ENCODE measurements at regions not wholly inside any gene's neighbourhood (a gene's known extent, or its start where the extent isn't known, plus 50 kb on each side); places are given as distances from the start of the nearest gene placed in this dataset.

DNA sequence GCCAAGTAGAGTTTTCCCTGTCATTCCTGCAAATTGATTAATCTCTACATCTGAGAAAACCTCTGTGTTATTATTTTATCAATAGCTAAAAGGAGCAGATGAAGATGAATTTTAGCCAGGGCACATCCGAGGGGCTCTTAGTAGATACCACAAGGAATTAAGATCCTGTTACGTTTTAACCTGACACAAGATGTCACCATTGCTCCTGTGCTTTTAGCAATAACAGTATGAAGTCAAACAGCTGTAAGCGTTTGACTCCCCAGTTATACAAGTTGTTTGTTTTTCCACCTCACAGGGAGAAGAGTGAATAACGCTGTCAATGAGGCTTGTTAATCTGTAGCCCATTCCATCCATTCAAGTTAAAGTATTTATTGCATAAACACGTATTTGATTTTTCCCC, 76.0 kb upstream of the AP1S2 start:
- peaks cover 4% of the 10 kb centered on the region; the same call in 1 of the 2 replicates for H3K27me3 ChIP-seq (ENCODE audit: control insufficient read depth, insufficient read depth, low read length)
- no peaks in the 10 kb centered on the region for H3K9me1 ChIP-seq (ENCODE audit: insufficient read depth, low read length)
- H4K5ac ChIP-seq (ENCODE audit: low read depth, low read length) = no peak overlapping the region
- in situ Hi-C loops (cut with MboI; ENCODE audit: low sequenced_read_pairs) (no loop called here), dilution Hi-C loops (cut with HindIII; ENCODE audit: low sequenced_read_pairs, unreplicated experiment) (no loop called here), intact Hi-C loops (cut with micrococcal nuclease) (loop anchor here (1.0 to 5.0 kb wide), 4 partner anchors 192 to 734 kb away; partner anchors contain the start of gene GRPR)
- H3K18ac ChIP-seq (ENCODE audit: low read depth, low read length) = no peak overlapping the region
- H3K56ac ChIP-seq (ENCODE audit: extremely low read depth, insufficient read depth, low read length) = no peak overlapping the region
- no peak overlapping the region for H2AK9ac ChIP-seq (replicated peaks; ENCODE audit: low read depth, low read length, poor library complexity)
- no peak overlapping the region for H4K8ac ChIP-seq (ENCODE audit: low read depth in 2 of 2, low read length in 2 of 2)
- H2BK20ac ChIP-seq (ENCODE audit: low read depth, low read length) = no peak overlapping the region
- POLR2A ChIA-PET (ENCODE audit: unreplicated experiment) = interaction anchor here (0.6 kb wide), 1 partner anchor 678 kb away, joined by 3 read pairs; no protein-coding TSS in a partner anchor
- H3K14ac ChIP-seq (replicated peaks; ENCODE audit: low read depth, low read length) = no peak overlapping the region
- H2AK5ac ChIP-seq (ENCODE audit: low read depth, low read length) = no peak overlapping the region
- H2AFZ ChIP-seq (replicated peaks; ENCODE audit: low read length, poor library complexity) = no peak overlapping the region
- TF ChIP-seq CEBPB (IDR thresholded peaks at IDR 0.05; ENCODE audit: low read depth, low read length) (no peak), MXI1 (IDR thresholded peaks at IDR 0.05; ENCODE audit: borderline replicate concordance, low read depth, low read length) (no peak), NFE2L2 (IDR thresholded peaks at IDR 0.05; ENCODE audit: low read depth, low read length) (no peak), ELK1 (IDR thresholded peaks at IDR 0.05; ENCODE audit: borderline replicate concordance, low read depth, low read length) (no peak), MAFK (IDR thresholded peaks at IDR 0.05; ENCODE audit: low read depth, low read length) (no peak), POLR2A (IDR thresholded peaks at IDR 0.05; ENCODE audit: low read depth, low read length) (no peak), SMC3 (IDR thresholded peaks at IDR 0.05; ENCODE audit: low read depth, low read length) (peak; percentile 53; the same call in 1 of the 2 replicates), RAD21 (IDR thresholded peaks at IDR 0.05; ENCODE audit: low read length) (peak; percentile 61), CHD1 (IDR thresholded peaks at IDR 0.05; ENCODE audit: low read depth, low read length) (no peak), RCOR1 (IDR thresholded peaks at IDR 0.05; ENCODE audit: insufficient replicate concordance, low read length) (no peak), FOS (IDR thresholded peaks at IDR 0.05; ENCODE audit: low read depth, low read length) (no peak), MAZ (IDR thresholded peaks at IDR 0.05; ENCODE audit: borderline replicate concordance, low read depth, low read length) (no peak)
- TF ChIP-seq, protein P1, sequence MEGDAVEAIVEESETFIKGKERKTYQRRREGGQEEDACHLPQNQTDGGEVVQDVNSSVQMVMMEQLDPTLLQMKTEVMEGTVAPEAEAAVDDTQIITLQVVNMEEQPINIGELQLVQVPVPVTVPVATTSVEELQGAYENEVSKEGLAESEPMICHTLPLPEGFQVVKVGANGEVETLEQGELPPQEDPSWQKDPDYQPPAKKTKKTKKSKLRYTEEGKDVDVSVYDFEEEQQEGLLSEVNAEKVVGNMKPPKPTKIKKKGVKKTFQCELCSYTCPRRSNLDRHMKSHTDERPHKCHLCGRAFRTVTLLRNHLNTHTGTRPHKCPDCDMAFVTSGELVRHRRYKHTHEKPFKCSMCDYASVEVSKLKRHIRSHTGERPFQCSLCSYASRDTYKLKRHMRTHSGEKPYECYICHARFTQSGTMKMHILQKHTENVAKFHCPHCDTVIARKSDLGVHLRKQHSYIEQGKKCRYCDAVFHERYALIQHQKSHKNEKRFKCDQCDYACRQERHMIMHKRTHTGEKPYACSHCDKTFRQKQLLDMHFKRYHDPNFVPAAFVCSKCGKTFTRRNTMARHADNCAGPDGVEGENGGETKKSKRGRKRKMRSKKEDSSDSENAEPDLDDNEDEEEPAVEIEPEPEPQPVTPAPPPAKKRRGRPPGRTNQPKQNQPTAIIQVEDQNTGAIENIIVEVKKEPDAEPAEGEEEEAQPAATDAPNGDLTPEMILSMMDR (conservative IDR thresholded peaks at IDR 0.05; ENCODE audit: low read depth, low read length) = peak; percentile 42
- no peak overlapping the region for H3K23ac ChIP-seq (ENCODE audit: low read depth, low read length)
- H3K4me2 ChIP-seq (ENCODE audit: low read depth, low read length) = no peak overlapping the region
- peak overlapping the region; percentile 6; the same call in 1 of the 2 replicates for H2BK120ac ChIP-seq (ENCODE audit: low read depth, low read length)
- 20% methylated on average over 1 of the region's 5 CpGs; no CpG with 5 or more reads in 1 of the 2 experiments for WGBS, 2 experiments (ENCODE audit: extremely low coverage in 2 of 2, insufficient read length in 1 of 2)
- no peak overlapping the region for H3K4ac ChIP-seq (ENCODE audit: low read depth, low read length)
- H3K4me3 ChIP-seq (ENCODE audit: insufficient read depth, low read depth, low read length) = no peak overlapping the region
- ATAC-seq (ENCODE audit: low read depth) = peak; percentile 60
- H3K4me1 ChIP-seq (ENCODE audit: control insufficient read depth, insufficient read depth, low read length) = no peaks in the 10 kb centered on the region; the same call in 1 of the 2 replicates
- no peak overlapping the region for H3K9ac ChIP-seq (ENCODE audit: low read depth, low read length)
- H4K91ac ChIP-seq (ENCODE audit: insufficient read depth, low read depth, low read length) = no peak overlapping the region
- CTCF ChIA-PET = interaction anchor here (0.7 to 2.2 kb wide), 3 partner anchors 59 to 282 kb away, joined by 3 to 6 read pairs (median 6); no protein-coding TSS in a partner anchor
- no peak overlapping the region for H2BK15ac ChIP-seq (ENCODE audit: low read depth, low read length)
- no peaks in the 10 kb centered on the region for H3K36me3 ChIP-seq (ENCODE audit: control insufficient read depth, insufficient read depth, low read length)
- no peaks in the 10 kb centered on the region for H3K79me1 ChIP-seq (ENCODE audit: low read depth in 1 of 2, low read length in 2 of 2)
- H3K9me3 ChIP-seq (ENCODE audit: control insufficient read depth, insufficient read depth, low read length) = no peaks in the 10 kb centered on the region
- no TSS peak for BruUV-seq (replicated peaks)
- no peak overlapping the region for H2BK5ac ChIP-seq (ENCODE audit: low read depth, low read length, poor library complexity, severe bottlenecking)
- H4K20me1 ChIP-seq (ENCODE audit: insufficient read depth, low read length) = no peaks in the 10 kb centered on the region
- H3K27ac ChIP-seq (ENCODE audit: insufficient read depth, low read length) = no peak overlapping the region
- peak; percentile 66 for DNase-seq
